IgD-negative memory B cell (primary cell): ENCODE measurements at regions not wholly inside any gene's neighbourhood (a gene's known extent, or its start where the extent isn't known, plus 50 kb on each side); places are given as distances from the start of the nearest gene placed in this dataset.
A peak's percentile ranks its signal among the peaks of the same experiment; 100 is the strongest.
"Not testable (repeated sequence)": the region's sequence is repeated elsewhere in the genome, so short reads cannot be mapped to it uniquely, and the experiment has no call there.

Experiments
- H3K27ac Mint-ChIP-seq, 3 donors: one replicate each; pipeline ENCODE4 v1.8.0; 2020 to 2022; ENCODE audit warnings: mild to moderate bottlenecking in 3 of 3, mixed read lengths in 3 of 3, moderate library complexity in 1 of 3
- H3K27me3 Mint-ChIP-seq: one replicate; pipeline ENCODE4 v1.8.0; 2021; ENCODE audit warnings: mixed read lengths
- H3K36me3 Mint-ChIP-seq: one replicate; pipeline ENCODE4 v1.8.0; 2020; ENCODE audit warnings: mild to moderate bottlenecking, mixed read lengths
- H3K4me1 Mint-ChIP-seq, 3 donors: one replicate each; pipeline ENCODE4 v1.8.0; 2020 to 2022; ENCODE audit warnings: mixed read lengths in 3 of 3, mild to moderate bottlenecking in 1 of 3
- H3K4me3 Mint-ChIP-seq, 4 donors: one replicate each; pipeline ENCODE4 v1.8.0; 2020 to 2022; ENCODE audit warnings: mild to moderate bottlenecking in 4 of 4, mixed read lengths in 4 of 4, moderate library complexity in 3 of 4
- H3K9me3 Mint-ChIP-seq, 3 donors: one replicate each; pipeline ENCODE4 v1.8.0; 2020 to 2021; ENCODE audit warnings: mixed read lengths in 3 of 3, mild to moderate bottlenecking in 1 of 3

- Mint-ChIP-seq H3K36me3 (peaks cover 6% of the 10 kb centered on the region), H3K27me3 (peaks cover 11% of the 10 kb centered on the region), H3K27ac (no peak overlapping the region), H3K4me3 (peak overlapping the region in 1 of 4 donors; percentile 29), H3K4me1 (peaks cover 10 to 12% (median 10%) of the 10 kb centered on the region in 3 donors), H3K9me3 (peaks cover 0 to 5% (median 0%) of the 10 kb centered on the region in 3 donors)
These were observed 248.9 kb upstream of the PROK2 start for GRCh38 chr3:72033666-72034428.

- peaks cover 0 to 3% (median 0%) of the 10 kb centered on the region in 3 donors for H3K9me3 Mint-ChIP-seq
- no peak overlapping the region for H3K27ac Mint-ChIP-seq
- no peak overlapping the region for H3K4me3 Mint-ChIP-seq
These were observed 247.6 kb upstream of the PROK2 start for GRCh38 chr3:72032441-72033135.

GRCh38 chr3:72031581-72031980 is 246.6 kb upstream of the PROK2 start:
- Mint-ChIP-seq H3K36me3 (peaks cover 6% of the 10 kb centered on the region), H3K27ac (no peak overlapping the region), H3K4me1 (peaks cover 7 to 12% (median 10%) of the 10 kb centered on the region in 3 donors), H3K4me3 (no peak overlapping the region), H3K9me3 (no peaks in the 10 kb centered on the region), H3K27me3 (peaks cover 1% of the 10 kb centered on the region)

More at GRCh38 chr3:72032441-72033135, 247.6 kb upstream of the PROK2 start:
- peaks cover 3% of the 10 kb centered on the region for H3K27me3 Mint-ChIP-seq
- peaks cover 10 to 12% (median 10%) of the 10 kb centered on the region in 3 donors for H3K4me1 Mint-ChIP-seq
- H3K36me3 Mint-ChIP-seq, result peaks cover 6% of the 10 kb centered on the region

- not testable (repeated sequence) for H3K27ac Mint-ChIP-seq, H3K36me3 Mint-ChIP-seq, H3K4me3 Mint-ChIP-seq, H3K9me3 Mint-ChIP-seq, H3K27me3 Mint-ChIP-seq
- H3K4me1 Mint-ChIP-seq, result peaks cover 6 to 12% (median 10%) of the 10 kb centered on the region in 3 donors
These were observed 245.3 kb upstream of the PROK2 start for GRCh38 chr3:72030296-72030695.

GRCh38 chr3:72028726-72029125 is 243.8 kb upstream of the PROK2 start:
- not testable (repeated sequence) for H3K27me3 Mint-ChIP-seq, H3K27ac Mint-ChIP-seq, H3K4me3 Mint-ChIP-seq, H3K4me1 Mint-ChIP-seq, H3K36me3 Mint-ChIP-seq, H3K9me3 Mint-ChIP-seq

DNA sequence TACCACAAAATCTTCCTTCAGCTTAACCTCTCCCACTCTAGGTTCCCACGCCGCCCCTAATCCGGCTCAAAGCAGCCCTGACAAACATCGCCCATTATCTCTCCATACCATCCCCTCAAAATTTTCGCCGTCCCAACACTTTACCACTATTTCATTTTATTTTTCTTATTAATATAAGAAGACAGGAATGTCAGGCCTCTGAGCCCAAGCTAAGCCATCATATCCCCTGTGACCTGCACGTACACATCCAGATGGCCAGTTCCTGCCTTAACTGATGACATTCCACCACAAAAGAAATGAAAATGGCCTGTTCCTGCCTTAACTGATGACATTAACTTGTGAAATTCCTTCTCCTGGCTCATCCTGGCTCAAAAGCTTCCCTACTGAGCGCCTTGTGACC is 243.4 kb upstream of the PROK2 start:
- not testable (repeated sequence) for H3K27me3 Mint-ChIP-seq, H3K27ac Mint-ChIP-seq, H3K36me3 Mint-ChIP-seq, H3K4me3 Mint-ChIP-seq, H3K9me3 Mint-ChIP-seq, H3K4me1 Mint-ChIP-seq

DNA sequence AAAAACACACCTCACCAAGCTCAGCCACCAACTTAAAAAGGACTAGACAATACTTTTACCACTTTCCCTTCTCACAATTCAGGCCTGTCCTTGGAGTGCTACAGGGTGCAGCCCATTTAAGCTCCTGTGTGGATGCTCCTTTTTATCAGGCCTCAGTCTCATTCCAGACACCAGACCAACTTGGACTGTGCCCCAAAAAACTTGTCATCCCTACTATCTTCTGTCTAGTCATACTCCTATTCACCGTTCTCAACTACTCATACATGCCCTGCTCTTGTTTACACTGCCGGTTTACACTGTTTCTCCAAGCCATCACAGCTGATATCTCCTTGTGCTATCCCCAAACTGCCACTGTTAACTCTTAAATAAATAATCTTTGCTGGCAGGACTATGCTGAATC is 242.8 kb upstream of the PROK2 start:
- H3K4me1 Mint-ChIP-seq, H3K27ac Mint-ChIP-seq, H3K4me3 Mint-ChIP-seq, H3K27me3 Mint-ChIP-seq, H3K9me3 Mint-ChIP-seq, H3K36me3 Mint-ChIP-seq: not testable (repeated sequence)

- H3K4me1 Mint-ChIP-seq, result no peaks in the 10 kb centered on the region
- no peaks in the 10 kb centered on the region for H3K36me3 Mint-ChIP-seq
- peaks cover 2% of the 10 kb centered on the region for H3K27me3 Mint-ChIP-seq
- H3K27ac Mint-ChIP-seq, result no peak overlapping the region
- no peak overlapping the region for H3K4me3 Mint-ChIP-seq
- H3K9me3 Mint-ChIP-seq, result no peaks in the 10 kb centered on the region
These were observed 237.1 kb upstream of the PROK2 start for GRCh38 chr3:72022027-72022426.

DNA sequence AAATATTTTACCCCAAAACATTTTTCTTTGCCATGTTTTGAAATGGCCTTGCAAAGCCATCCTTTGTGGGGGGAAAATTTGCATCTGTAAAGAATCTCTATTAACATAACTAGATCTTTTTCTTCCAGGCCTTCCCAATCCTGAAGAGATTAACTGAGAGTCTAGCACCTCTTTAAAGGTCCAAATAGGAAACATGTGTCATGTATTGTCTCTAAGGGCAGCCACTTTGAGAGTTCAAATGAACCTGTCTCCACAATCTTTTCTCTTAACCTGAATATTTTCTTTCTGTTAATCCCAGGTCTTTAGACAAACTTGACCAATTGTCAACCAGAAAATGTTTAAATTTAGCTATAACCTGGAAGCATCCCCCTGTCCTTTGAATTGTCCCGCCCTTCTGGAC is 236.6 kb upstream of the PROK2 start:
- Mint-ChIP-seq H3K36me3 (no peaks in the 10 kb centered on the region), H3K4me3 (no peak overlapping the region), H3K27me3 (peaks cover 2% of the 10 kb centered on the region), H3K9me3 (no peaks in the 10 kb centered on the region), H3K4me1 (no peaks in the 10 kb centered on the region), H3K27ac (no peak overlapping the region)

DNA sequence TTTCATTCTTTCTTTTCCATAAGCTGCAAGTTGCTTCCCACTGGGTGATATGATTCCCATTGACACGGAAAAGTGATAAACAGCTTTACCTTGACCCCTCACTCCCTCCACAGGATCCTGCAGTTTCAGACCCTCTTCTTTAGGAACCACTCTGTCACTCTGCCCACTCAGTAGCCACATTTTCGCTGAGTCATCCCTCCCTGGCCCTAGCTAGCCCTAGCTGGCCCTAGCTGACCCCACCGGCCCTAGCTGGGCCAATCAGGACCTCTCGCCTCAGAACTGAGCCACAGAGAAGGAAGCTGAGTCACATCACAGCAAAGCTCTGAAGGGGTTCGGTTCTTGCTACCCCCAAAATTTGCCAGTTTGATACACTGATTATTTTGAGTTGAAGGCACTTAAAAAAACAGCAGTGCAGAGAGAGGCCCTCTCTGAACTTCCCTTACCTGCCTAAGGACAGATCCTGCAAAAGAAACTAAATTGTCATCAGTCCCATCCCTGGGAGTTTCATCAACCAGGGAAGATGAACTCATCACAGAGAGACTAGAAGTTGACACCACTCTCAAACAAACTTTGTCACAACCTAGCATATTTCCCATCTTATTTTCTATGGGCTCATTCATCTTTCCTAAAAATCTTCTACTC is 233.5 kb upstream of the PROK2 start:
- H3K36me3 Mint-ChIP-seq, result no peaks in the 10 kb centered on the region
- no peaks in the 10 kb centered on the region for H3K9me3 Mint-ChIP-seq
- no peak overlapping the region for H3K27ac Mint-ChIP-seq
- H3K27me3 Mint-ChIP-seq, result no peaks in the 10 kb centered on the region
- no peaks in the 10 kb centered on the region for H3K4me1 Mint-ChIP-seq
- H3K4me3 Mint-ChIP-seq, result no peak overlapping the region

DNA sequence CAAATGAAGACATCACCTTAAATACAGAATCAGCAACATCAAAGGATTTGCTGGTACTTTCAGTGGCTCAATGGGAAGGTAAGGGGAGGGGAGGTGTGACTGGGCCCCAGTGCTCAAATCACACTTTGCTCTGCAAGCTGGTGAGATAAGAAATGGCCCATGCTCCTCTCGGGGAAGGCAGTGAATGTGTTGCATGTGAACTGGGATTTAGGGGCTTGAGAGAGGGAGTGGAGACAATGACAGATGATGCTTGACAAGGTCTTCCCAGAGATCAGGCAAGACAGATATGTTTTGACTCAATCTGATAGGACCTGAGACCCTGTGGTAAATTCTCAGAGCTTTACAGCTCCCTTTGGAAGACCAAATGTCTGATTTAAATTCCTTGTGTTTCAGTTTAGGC is 233.0 kb upstream of the PROK2 start:
- no peaks in the 10 kb centered on the region for H3K9me3 Mint-ChIP-seq
- H3K27me3 Mint-ChIP-seq, result no peaks in the 10 kb centered on the region
- H3K27ac Mint-ChIP-seq, result peak overlapping the region in 1 of 3 donors; percentile 34
- no peak overlapping the region for H3K4me3 Mint-ChIP-seq
- H3K4me1 Mint-ChIP-seq, result no peaks in the 10 kb centered on the region
- no peaks in the 10 kb centered on the region for H3K36me3 Mint-ChIP-seq

DNA sequence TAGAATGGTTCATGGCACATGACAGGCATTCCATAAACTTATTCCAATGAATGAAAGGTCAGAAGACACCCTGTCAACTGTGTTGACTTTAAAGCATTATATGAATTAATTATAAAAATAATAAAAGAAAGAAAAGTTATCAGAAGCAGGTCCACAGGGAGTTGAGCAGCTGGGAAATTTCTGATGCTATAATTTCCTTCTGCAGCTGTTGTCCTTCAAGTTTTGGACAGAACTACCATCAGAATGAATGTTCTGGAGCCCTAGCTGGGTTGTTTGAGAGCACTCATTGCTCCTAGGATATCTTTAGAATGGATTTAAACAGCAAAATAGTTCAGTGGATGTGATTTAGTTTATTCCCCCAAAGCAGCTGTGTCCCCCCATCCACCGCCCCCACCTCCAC is 232.4 kb upstream of the PROK2 start:
- Mint-ChIP-seq H3K27ac (no peak overlapping the region), H3K9me3 (no peaks in the 10 kb centered on the region), H3K27me3 (no peaks in the 10 kb centered on the region), H3K4me3 (no peak overlapping the region), H3K36me3 (no peaks in the 10 kb centered on the region), H3K4me1 (no peaks in the 10 kb centered on the region)

DNA sequence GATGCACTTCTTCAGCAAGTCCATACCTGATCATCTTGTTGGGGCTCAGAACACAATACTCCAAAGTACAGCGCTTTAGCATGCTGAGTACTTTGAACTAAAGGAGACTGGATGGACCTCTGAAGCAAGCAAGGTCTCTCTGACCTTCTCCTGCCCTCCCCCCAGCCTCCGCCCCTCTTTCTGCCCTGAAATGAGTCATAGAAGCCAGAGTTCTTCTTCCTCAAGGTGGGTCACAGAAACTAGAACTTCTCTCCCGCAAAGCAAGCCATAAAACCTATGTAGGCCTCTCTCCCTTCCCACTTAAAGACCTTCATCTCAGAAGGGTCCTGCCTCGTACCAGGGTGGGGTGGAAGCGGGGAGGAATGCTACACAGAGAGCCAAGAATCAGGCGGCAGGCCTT is 230.5 kb upstream of the PROK2 start:
- Mint-ChIP-seq H3K36me3 (no peaks in the 10 kb centered on the region), H3K27ac (no peak overlapping the region), H3K9me3 (no peaks in the 10 kb centered on the region), H3K4me1 (no peaks in the 10 kb centered on the region), H3K4me3 (no peak overlapping the region), H3K27me3 (no peaks in the 10 kb centered on the region)

DNA sequence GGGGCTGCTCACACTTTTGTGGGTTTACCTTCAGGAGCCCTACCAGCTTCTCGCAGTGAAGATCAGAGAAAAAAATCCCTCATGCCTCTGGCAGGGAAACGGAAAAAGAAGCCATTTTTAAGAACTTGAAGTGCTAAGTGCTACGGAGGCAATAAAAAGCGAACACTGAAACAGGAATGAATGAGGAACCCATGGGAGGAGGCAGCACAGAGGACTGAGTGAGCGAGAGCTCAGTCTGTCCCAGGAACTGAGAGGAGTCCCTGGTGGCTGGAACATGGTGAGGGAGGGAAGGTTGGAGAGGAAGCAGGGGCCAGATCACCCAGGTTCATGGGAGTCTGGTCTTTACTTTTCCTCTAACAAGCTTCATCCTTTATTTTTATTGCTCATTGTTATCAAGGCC is 228.1 kb upstream of the PROK2 start:
- no peaks in the 10 kb centered on the region for H3K36me3 Mint-ChIP-seq
- H3K9me3 Mint-ChIP-seq, result peaks cover 0 to 3% (median 0%) of the 10 kb centered on the region in 3 donors
- no peak overlapping the region for H3K27ac Mint-ChIP-seq

DNA sequence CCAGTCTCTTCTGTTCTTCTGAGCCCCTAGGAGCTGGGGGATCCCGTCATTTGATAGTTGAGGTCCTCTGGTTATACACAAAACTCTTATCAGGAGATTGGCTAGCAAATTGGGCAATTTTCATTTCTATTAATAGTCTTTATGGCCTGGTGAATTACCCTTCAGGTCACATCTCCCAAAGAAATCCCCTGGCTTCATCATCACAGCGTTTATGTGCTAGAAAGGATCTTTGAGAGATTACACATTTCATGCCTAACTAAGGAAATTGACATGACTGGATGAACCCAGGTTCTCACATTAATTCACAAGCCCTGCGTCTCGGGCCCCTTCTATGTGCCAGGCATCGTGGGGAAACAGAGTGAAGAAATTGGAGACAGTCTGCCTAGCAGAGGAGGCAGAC is 227.4 kb upstream of the PROK2 start:
- H3K27me3 Mint-ChIP-seq, result peaks cover 3% of the 10 kb centered on the region
- H3K4me1 Mint-ChIP-seq, result peaks cover 0 to 1% (median 0%) of the 10 kb centered on the region in 3 donors
- no peaks in the 10 kb centered on the region for H3K36me3 Mint-ChIP-seq
- no peak overlapping the region for H3K4me3 Mint-ChIP-seq
- no peak overlapping the region for H3K27ac Mint-ChIP-seq
- H3K9me3 Mint-ChIP-seq, result peaks cover 0 to 3% (median 0%) of the 10 kb centered on the region in 3 donors

More for the DNA sequence above, 228.1 kb upstream of the PROK2 start:
- Mint-ChIP-seq H3K27me3 (no peaks in the 10 kb centered on the region), H3K4me1 (peaks cover 0 to under 1% (median 0%) of the 10 kb centered on the region in 3 donors), H3K4me3 (no peak overlapping the region)
